HG03457 (cell line): ENCODE measurements at regions not wholly inside any gene's neighbourhood (a gene's known extent, or its start where the extent isn't known, plus 50 kb on each side); places are given as distances from the start of the nearest gene placed in this dataset.
"Not testable (repeated sequence)": the region's sequence is repeated elsewhere in the genome, so short reads cannot be mapped to it uniquely, and the experiment has no call there.

Experiments
- ATAC-seq: cut with Tn5 transposase; IDR thresholded peaks from one replicate; pipeline ENCODE4 v1.9.1; 2021; ENCODE audit warnings: moderate number of reproducible peaks; ENCODE audit not compliant: unreplicated experiment

DNA sequence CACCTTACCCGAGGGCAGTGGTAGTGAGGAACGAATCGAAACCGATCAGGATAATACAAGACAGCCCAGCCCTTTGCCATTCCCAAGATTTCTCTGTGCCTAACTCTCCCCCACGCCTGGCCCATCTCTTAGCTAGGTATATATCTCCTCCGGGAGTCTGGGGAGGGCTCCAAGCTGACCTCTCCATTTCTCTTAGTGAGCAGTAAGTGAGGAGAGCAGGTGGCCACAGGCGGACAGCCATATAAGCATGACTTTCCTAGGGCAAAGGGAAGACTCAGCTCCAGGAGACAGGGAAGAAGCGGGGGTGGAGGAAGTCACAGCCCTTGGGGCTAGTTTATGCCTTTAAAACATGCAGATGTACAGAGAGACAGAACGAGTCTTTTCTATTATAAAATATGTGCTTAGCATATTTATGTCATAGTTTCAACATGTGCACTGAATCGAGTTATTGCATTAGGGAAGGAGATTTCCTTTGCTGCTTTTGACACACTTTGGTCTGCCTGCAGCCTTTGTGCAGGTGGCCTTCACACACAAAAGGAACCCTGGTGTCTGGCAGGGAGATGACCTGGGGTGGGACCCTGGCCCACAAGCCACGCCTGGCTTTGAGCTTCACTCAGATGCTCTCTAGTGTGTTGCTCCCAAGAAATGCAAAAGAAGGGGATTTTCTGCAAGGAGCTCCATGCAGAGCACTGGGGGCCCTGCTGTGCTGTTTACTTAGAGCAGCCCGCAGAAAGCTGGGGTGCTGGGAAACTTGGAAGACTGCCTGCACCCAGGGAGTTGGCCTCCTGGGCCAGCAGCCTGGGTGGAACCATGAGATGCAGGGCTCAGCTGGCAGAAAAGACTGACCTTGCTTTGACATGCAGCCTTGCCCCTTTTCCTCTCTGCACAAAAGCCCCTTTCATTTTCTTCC, 613.3 kb downstream of the BCOR start:
- no peak for ATAC-seq

DNA sequence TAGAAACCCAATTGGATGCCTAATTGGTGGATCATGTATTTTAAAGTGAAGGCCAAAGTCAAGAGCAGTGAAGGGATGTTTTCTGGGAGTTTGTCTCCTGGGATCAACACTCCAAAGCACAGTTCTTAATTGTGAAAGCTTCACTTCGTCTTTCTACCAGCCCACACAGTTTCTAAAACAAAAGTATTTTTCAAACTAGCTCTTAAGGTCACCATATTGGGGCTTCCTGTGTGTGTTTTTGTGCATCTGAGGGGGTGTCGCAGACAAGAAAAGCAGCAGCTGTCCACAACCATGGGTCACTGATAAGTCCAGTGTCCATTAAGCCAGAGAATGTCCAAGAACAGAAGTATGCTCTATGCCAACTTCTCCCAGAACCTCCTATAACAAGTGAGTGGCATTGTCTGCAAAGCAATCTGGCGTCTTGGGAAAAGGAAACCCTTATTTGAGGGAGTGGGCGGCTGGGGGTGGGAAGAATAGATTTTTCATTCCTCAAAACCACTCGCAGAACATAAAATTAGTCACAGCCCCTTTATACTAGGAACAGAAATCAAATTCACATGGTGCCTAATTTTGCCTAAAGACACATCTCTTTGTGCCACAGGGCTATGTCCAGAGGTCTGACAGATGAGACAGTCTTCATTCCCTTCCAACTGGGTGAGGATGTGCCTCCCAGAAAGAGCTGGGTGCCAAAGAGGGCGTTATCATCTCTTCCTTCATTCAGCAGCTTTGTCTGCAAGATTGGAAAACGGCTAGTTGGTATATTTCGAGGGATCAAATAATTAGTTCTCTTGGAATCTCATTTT, 610.4 kb downstream of the BCOR start:
- no peak for ATAC-seq

DNA sequence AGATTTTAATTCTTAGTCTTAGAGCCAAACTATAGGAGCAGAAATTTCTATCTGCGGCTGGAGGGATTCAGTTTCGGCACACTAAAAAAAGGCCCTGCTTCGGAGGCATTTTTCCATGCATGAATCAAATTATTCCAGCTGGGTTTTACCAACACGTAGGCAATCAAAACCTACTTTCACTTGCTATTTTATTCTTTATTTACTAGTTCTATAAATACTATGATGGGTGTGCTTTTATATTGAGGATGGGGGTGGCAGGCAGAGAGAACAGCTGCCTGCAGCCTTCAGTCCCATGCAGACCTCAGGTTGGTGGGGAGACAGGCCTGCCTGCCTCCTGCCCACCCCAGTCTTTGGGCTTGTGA, 609.8 kb downstream of the BCOR start:
- ATAC-seq = no peak

DNA sequence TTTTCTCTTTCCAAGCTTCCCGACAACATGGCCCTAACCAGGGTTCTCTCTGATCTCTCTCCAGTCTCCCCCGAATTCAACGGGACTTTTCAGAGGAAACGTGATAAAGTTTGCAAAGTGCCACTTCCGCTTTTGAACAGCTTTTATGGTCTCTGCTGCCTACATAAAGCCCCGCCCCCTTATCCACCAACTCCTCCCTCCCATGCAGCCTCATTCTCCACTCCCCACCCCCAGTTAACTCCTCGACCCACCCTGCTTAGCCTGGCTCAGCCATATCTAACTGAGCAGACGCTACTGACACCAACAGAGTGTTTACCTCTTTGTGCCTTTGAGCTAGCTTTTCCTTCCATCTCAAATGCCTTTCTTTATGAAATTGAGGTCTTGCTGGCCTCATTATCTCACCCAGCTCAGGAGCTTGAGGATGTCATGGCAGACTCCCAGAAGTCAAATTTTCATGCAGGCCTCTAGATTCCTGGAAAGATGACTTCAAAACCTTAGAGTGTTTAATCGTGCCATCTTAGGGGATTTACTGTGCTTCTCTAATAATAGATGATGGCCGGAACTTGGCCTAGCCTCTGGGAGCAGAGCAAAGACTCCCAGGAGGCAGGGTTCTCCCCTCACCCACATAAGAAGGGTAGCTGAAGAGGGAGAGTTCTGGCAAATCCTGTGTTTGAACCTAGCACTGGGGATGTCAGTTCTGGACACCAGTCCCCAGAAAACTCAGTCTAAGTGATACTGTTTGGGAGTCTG, 606.0 kb downstream of the BCOR start:
- no peak for ATAC-seq

DNA sequence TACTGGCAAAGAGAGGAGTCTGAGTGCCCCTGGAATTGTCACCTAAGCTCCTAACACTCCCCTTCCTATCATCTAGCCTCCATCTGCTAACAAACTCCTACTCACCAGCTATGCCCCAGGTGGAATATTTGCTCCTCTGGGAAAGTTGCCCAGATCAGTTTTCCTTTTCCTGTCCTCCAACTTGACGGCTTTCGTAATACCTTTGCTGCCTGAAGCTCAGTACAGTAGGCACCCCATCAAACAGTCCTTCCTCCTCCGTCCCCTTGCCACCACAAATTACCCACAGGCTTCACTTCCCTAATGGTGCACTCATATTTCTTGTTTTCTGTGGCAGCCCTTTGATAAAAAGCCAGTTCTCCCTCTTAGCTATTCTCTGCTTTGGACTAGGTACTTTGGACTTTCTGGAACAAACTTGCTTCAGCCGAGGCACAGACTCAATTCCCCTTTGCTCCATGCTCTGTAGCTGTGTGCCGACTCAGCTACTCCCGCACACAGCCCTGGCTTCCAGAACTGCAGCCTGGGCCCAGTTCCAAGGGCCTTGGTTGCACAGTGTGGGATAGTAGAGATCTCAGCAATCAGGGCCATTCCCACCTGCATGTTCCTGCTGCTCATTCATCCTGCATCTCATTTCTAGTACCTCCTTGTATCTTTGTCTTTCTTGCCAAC, 605.1 kb downstream of the BCOR start:
- ATAC-seq = no peak

DNA sequence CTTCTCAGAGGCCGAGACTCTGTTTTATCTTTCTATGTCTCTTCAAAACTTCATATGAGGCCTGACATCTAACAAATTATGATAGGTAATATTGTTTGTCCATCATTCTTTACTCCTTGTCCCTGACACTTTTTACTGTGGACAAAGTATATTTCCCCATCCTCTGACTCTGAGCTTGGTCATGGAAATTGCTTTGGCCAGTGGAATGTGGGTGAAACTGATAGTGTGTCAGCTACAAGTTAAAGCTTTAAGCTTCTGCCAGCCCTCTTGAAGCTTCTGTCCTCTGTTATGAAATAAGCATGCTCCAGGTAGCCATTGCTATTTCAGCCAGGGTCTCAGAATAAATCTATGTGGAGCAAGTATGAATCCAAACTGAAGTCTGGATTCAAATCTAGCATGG, 604.6 kb downstream of the BCOR start:
- ATAC-seq = no peak

DNA sequence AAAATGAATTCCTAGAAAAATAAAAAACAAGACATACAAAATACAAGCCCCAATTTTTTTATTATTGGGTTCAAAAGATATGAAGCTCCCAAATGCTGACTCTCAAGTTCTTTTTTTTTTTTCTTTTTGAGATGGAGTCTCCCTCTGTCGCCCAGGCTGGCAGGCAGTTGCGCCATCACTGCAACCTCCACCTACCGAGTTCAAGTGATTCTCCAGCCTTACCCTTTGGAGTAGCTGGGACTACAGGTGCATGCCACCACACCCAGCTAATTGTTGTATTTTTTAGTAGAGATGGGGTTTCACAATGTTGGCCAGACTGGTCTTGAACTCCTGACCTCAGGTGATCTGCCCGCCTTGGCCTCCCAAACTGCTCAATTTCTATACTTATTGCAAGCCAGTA, 600.6 kb downstream of the BCOR start:
- ATAC-seq = not testable (repeated sequence)

DNA sequence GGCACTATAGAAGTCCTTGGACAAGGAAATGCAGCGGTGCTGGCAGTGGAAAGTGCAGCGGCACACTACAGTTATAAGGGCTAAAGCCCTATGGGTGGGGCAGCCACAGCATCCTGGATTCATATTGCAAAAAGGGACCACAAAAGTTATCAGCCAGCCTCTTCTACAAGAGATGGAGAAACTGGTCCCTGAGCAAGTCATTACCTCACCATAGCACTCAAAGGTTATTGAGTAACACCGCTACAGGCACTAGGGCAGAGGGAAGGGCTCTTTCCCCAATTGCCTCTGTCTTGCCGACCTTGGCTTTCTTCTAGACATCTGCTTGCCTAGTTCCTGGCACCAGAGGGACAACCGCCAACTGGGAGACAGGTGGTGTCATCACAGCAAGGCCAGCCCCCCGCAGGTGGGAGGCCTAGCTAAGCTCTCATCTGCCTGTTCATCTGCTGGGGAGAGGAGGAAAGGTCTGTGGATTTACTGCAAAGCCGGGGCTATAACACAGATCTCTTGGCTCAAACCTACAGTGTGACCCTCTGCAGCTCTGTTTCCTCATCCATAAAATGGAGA, 600.0 kb downstream of the BCOR start:
- ATAC-seq = no peak

DNA sequence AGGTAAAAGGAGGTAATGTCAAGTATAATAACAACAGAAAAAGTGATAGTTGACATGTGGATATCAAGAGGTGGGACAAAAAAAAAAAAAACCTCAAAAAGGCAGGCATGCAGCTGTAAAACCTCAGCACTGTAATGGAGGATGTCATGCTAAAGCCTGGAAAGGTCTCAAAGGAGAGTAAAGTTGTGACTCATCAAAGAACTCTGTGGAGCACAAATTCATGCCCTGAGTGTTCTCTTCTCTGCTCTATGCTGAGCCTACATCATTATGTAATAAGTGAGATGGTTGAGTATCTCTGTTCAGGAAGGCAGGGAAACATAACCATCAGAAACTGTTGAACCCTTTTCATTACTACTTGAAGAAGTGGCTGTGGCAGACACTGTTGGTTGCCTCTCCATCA, 597.8 kb downstream of the BCOR start:
- ATAC-seq = no peak

DNA sequence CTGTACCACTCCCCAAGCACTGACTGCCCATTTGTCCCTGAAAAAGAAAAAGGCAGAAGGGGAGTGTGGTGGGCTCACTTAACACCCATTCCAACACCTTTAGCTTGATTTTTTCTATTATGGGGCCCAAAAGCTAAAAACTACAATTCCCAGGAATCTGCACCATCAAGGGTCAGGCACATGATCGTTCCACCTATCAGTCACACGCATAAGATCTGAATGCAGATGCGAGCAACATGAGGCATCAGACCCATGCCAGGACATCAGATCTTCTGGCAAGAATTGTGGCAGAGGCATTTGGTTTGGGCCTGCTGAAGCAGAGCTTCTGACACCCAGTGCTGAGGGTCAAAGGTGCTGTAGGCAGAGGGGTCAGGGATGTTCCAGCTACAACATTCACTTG, 595.9 kb downstream of the BCOR start:
- ATAC-seq = no peak

DNA sequence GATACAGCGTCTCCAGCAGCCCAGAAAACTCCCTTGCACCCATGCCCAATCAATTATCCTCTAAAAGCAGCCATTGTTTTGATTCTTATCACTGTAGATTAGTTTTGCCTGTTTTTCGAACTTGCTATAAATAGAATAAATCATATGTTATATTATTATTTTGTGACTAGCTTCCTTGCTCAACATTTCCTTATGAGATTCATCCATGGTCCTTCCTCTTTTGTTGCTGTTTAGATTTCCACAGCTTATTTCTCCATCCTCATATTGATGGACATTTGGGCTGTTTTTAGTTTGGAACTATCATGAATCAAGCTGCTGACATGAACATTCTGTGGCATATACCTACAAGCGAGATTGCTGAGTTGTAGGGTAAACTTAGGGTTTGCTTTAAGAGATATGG, 595.3 kb downstream of the BCOR start:
- no peak for ATAC-seq

DNA sequence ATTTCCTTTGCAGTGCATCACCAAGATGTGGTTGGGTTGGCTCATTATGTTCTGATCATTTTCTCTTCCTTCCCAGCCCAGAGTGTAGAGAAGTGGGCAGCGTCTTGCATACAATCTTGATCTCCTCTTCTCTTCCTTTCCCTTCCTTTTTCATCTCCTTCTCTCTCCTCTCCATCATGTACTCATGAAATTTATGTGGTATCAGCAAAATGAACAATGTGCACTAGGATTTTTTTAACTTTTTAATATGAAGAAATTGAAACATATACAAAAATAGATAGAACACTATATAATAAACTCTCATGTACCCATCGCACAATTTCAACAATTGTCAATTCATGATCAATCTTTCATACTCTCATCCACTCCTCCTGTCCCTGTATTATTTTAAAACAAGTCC, 593.5 kb downstream of the BCOR start:
- no peak for ATAC-seq

DNA sequence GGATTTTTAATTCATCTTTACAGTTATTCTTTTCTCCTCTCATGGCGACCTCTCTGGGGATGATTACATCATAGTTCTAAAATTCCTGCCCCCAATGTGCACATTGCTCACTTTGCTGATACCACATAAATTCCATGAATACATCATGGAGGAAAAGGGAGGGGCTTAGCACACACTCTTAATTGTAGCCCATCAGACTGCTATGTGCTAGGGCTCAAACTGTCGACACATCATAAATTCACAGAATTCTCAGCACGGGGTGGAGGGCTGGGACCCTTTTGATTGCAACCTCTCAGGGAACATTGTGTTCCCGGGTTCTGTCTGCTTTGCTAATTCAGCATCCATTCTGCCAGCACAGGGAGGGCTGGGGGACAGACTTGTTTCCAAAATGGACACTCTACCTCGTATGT, 592.9 kb downstream of the BCOR start:
- no peak for ATAC-seq

DNA sequence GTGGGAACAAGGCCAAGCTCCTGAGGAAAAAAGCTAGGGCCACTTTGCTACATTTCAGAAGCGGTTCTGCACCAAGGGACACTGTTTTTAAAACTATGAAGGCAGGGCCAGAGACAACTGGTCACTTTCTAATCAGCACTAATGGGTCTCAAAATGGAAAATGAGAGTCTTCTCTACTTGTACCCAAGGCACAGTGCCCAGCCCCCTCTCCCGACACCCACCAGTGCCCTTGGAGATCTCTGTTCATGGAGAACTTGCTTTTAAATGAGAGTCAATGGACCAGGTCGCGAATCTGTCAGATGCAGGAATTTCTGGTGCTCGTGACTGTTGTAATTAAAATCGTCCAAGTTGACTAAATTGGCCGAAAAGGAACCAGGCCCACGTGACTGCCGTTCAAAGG, 591.6 kb downstream of the BCOR start:
- no peak for ATAC-seq

DNA sequence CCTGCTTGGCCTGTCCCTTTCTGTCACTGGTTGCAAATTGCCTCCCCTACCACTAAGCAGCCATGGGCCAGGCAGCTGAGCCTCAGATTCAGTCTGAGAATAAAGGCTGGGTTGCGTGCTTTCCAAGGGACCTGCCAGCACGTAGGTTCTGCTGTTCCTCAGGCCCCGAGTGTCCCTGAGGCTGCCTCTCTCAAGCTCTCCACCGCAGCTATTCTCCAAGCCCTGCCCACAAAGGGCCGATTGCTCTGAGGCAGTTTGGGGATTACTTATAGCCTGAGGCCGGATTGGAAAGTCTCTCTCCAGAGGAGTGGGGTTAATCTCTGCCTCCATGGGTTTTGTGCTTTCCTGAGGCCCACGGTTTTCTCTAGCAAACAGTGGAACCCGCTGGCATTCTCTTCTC, 590.7 kb downstream of the BCOR start:
- no peak for ATAC-seq

DNA sequence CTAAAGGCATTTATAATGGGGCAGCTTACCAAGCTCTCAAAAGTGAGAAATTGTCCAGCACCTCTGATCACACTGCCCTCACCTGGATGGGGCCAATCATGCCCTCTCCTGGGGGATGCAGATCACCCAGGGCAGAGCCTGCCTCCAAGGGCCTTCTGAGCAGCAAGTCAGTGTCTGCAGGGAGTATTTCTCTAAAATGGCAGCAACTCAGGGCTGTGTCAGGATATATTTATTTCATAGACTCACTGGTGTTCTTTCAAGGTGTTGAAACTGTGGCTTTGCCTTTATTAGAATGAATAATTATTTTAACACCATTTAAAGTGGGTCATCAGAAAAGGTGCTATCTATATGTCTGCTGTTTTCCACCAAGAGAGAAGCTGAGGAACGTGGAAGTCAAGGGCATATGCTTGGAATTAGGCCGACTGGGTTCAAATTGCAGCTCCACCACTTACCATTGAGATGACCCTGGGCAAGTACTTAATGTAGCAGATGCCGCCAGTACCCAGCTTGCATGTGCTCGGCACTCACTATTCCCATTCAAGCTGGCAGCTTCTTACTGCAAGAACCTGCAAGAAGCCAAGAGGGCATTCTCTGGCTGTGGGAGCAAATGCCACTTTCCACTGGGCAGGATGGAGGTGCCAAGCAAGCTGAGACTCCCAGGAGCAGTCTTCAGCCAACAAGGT, 590.0 kb downstream of the BCOR start:
- no peak for ATAC-seq

DNA sequence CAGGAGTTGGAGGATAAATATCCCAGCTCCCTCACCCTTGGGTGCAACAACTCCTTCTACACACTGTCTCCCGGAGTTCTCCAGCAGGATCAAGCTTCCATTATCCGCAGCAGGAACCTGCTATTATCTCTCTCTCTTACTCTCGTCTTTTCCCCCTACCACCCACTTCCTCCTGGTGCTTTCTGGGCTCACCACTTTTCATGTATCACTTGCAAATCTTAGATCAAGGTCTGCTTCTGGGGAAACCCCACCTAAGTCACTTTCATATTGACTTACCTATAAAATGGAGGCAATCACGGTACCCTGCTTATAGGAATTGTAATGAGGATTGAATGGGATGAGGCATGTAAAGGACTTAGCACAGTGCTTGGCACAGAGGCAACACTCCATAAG, 589.5 kb downstream of the BCOR start:
- no peak for ATAC-seq

DNA sequence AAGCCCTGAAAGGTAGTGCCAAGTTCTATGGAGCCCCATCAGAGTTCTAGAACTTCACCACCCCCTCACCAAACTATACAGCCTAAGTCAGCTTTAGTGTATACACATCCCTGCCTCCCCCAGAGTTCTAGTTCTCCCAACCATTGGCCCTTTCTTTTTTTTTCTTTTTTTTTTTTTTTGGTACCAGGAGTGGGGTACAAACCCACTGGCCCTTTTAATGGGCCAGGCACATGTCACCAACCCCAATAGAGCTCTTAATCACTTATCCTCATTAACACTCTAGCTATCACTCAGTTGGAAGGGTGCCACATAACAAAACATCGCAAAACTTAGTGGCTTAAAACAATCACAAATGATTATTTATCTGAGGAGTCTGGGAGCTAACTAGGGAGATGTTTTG, 588.6 kb downstream of the BCOR start:
- ATAC-seq = no peak

DNA sequence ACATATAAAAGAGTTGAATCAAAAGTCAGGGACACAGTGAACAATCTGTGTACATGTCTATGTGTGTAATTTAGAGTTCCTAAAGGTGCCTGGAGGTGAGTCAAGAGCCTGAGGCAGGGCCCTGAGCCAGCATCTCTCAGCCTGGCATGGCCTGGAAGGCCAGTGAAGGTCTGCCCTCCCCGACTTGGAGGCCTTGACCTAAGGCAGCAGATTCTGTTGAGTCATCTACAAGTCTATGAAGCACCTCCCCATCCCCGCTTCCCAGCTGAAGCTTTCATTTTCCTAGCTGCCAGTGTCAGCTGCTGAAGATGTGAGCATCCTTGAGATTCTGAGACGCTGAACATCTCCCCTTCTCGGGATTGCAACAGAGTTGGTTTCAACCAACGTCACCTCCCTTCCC, 583.9 kb downstream of the BCOR start:
- no peak for ATAC-seq

DNA sequence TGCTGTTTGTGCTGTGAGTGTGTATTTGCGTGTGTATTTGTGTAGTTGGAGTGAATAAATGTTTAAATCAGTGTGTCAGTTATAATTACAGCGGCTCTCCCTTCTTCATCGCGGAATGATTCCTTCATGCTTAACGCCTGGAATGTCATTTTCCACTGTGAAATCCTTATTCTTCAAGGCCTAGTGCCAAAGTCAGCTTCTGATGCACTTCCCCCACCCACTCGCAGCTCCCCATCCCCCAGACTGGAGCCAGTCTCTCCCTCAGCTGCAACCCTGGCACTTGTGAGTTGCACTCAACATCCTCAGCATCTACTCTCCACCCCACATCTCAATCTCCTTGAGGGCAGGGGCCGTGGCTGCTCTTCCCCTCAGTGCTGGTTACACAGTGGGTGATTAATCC, 583.0 kb downstream of the BCOR start:
- ATAC-seq = no peak
